GM19372 (cell line): ENCODE measurements at regions not wholly inside any gene's neighbourhood (a gene's known extent, or its start where the extent isn't known, plus 50 kb on each side); places are given as distances from the start of the nearest gene placed in this dataset.

Experiments used
- ATAC-seq: cut with Tn5 transposase; IDR thresholded peaks from one replicate; pipeline ENCODE4 v1.9.1; 2021; ENCODE audit warnings: mild to moderate bottlenecking, low read depth, moderate library complexity; ENCODE audit not compliant: unreplicated experiment

DNA sequence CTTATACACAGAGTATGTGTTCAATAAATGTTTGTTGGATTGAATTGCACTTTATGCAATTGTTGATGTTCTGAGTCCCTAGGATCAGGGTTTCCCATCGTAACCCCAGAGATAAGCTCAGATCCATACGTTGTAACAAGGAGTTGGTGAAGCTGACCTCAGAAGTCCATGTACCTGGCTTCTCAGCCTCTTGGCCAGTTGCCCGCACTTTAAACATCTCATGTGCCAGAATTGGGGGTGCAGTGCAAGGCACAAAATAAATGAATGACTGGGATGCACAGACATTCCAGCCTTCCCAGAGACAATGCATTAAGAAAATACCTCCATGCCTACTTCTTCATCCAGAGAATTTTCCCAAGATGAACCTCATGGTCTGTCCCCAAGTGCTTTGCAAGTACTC lies 142.9 kb upstream of the IL12A start:
- ATAC-seq, result no peak

DNA sequence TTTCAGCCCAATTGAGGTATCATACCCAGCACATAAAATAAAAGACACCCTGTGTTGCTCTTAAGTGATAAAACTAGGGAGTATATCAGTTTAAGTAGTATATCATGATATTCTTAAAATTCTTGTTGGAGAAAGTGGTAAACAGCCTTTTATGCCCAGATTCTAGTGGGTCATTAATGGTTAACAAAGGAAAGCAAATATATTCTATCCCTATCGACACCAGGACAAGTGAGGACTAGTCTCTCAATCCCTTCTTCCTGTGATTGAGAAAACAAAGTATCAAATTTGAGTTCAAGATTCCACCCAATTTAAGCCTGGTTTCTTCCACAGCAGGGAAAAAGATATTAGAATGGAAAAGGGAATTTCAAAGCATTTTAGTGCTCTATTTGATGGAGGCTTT lies 142.4 kb upstream of the IL12A start:
- no peak for ATAC-seq

DNA sequence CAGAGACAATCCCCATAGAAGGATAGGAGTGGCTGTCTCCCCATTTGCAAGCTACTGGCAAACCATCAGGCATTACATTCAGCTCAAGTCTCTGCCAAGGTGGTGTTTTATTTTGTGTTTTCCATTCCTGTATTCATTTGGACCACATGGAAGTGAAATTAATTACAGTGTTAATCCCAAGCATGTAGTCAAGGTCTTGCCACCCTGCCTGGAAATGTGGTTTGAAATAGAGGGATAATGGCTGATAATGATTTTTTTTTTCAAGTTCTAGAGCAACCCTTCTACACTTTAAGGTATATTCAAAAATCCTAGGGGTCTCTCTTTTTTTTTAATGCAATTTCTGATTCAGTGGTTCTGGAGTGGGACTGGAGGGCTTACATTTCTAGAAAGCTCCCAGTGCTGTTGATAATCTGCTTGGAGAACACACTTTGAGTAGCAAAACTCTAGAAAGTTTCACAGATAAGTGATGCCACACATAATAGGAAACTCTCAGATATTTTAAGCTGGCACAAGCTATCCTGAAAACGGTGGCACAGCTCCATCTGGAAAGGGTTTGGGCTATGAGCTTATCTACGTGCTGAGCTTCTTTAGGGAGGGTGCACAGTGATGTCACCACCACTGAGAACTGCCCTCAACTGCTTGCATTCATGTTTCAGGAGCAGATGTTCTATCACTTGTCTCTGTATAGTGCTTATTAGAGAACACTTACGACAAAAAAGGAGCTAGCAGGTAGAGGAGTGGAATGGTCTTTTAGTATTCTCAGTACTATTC lies 140.1 kb upstream of the IL12A start:
- ATAC-seq, result no peak

DNA sequence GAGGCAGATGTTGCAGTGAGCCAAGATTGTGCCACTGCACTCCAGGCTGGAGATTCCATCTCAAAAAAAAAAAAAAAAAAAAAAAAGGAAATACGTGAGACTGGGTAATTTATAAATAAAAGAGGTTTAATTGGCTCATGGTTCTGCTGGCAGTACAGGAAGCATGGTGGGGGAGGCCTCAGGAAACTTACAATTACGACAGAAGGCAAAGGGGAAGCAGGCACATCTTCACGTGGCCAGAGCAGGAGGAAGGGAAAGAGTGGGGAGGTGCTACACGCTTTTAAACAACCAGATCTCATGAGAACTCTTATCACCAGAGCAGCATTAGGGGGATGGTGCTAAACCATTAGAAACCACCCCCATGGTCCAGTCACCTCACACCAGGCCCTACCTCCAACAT lies 138.2 kb upstream of the IL12A start:
- no peak for ATAC-seq

DNA sequence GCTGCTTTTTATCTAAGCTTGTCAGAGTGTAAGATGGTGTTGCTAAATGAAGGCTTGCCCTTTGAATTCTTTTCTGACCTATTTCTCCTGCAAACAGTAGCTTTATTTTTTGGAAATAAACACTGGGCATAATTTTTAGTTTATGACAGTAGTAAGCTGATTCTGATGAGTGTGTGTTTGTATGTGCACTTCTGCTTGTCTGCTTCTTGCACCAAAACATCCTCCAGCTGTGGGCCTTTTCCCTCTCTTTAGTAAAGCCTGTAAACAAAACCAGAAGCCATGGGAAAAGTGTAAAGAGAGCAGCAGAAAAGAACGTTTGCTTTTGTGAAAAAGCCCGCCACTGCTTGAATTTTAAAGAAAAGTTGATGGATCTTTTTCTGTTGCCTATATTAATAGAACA lies 136.4 kb upstream of the IL12A start:
- ATAC-seq, result no peak

DNA sequence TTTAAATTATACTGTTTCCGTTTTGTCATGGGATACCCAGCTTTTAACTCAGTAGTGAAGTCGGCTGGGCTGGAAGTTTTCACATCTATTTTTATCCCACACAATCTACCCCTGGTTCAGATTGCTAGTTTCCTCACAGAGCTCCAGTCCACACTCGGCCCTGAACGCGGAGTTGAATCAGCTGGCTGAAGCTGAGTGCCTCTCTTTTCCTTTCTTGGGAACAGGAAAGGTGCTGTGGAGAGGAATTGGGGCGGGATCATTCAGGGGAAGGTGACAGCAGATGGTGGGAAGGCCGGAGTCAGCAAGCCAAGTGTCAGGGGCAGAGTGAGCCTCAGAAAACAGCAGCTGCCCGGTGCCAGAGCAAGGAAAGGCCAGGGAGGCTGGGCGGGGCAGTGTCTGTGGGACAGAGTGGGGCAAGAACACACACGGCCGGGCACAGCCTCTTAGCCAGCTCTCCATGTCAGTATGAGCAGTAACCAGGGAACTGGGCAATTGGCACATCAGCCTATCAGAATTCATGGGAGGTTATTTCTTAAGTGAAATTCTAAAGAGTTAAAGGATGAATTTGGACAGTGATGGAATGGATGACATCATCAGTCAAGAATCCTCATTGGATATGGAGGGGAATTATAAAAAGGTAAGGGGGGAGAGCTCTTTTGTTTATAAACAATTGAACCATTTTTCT lies 135.7 kb upstream of the IL12A start:
- no peak for ATAC-seq

DNA sequence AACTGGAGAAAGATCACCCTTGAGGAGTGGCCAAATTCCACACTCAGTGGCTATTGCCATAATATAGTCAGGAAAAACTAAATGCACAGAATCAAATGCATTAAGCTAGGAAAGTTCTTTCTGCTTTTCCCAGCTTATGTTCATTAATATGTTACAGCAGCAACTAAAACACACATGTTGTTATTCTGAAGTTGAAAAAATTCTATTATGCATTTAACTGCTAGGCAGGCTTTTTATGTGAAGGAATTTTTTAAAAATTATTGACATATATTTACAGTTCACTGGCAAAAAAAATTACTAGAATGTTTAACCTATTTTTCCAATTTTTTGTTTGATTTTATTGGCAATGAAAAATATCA lies 135.2 kb upstream of the IL12A start:
- no peak for ATAC-seq

DNA sequence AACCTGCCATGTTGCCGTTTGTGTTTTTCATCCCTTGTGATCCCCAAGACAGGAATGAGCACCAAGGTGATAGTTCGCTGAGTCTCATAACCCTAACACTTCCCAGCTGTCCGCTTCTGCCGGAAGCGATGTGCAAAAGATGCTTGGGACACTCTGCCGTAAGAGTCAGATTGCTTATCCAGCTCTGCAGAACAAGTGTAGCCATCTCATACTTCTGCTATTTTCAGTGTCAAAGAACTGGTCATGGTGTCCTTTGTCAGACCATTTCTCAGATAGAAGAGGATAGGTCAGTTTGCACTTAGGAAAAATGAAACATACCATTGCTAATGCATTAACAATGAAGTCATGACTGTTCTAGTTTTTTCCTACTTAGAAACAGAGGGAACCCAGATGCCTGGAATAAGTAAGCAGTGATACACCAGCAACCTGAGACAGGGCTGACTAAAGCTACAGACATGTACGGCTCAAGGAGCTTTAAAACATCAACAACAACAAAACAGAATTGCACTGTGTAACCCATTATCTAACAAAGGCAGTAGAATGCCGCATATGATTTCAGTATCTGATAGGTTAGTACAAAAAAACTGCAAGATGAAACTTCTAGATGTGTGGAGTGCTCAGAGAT lies 134.0 kb upstream of the IL12A start:
- ATAC-seq, result no peak

DNA sequence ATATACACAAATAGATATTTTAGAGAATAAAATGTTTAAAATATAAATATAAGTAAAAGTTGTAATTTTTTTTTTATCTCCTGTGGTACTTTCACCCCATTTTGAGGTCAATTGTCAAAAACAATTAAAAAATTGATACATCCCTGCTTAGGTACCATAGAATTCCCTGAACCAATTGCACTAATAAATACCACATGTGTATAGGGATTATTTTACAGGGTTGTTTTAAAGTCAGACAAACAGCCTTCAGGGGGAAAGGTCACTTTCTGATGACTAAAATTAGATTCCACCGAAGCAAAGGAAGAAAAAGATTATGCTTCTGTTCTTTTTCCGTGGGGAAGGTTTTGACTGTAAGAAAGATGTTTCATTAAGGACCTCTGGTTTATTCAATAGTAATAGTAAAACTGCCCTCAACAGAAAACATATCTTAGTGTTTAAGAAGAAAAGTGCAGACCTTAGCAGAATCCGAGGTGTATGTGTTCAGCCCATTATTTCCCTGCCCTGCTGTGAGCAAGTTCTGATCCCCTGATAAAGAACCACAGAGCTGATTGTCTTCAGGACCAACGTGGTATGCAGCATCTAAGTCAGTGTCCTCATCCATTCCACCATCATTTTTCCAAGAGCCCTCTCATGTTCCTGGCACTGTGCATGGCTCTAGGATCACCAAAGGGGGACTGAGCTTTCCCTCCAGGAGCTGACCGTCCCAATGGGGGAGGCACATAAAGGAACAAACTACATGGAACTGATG lies 132.9 kb upstream of the IL12A start:
- ATAC-seq, result no peak

DNA sequence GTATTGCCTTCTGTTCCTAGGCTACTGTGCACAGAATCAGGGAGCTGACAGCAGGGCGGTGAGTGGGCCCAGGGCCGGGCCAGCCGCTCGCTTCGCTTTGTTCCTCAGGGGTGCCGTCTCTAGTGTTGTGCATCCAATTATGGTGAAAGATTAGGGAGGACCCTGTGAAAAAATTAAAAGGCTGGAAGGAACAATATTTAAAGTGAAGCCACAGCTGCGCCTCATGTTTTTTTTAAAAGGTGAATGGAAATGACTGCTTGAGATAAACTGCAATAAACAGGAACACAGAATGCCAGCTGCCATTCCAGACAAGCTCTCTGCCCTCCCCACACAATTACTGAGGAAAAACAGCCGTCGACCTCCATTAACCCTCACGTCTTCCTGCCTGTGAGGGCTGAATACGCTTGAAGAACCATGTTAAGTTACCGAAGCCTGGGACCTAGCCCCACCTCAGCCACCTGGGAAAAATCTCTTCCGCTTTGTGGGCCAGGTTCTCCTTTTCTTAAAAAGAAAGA lies 132.0 kb upstream of the IL12A start:
- no peak for ATAC-seq

DNA sequence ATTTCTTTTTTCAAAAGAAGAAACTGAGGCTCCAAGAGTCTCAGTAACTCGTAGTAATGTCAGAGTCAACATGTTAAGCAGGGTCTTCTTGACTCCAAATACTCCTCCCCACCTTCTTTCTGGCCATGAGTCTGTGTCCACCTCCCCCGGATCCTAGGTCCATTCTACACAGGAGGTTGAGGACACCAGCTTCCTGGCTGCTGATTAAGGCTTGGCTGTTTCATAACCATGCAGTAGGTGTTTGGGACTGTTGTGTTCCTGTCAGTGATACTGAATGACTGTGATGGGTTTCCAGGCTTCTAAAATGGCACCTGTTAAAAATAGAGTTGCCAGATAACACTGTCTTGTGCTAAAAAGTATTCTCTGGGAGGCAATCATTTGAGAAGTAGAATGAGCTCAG lies 130.8 kb upstream of the IL12A start:
- ATAC-seq, result no peak

DNA sequence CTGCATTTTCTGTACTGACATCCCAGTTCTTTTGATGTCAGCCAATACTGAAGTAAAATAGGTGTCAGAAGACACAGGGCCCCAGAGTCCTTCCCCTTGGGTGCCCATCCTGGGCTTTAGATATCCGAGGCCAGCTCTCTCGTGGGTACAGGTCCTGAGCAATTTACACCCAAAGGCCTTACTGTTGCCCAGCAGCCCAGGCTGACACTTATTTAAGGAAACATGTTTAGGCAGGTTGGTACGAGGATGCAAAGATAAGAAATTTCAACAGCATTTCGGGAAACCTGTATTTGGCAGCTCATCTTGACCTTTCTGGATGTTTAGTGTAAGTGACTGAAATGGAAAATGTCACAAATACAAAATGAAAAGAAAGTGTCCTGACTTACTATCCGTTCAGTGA lies 130.0 kb upstream of the IL12A start:
- ATAC-seq, result no peak

DNA sequence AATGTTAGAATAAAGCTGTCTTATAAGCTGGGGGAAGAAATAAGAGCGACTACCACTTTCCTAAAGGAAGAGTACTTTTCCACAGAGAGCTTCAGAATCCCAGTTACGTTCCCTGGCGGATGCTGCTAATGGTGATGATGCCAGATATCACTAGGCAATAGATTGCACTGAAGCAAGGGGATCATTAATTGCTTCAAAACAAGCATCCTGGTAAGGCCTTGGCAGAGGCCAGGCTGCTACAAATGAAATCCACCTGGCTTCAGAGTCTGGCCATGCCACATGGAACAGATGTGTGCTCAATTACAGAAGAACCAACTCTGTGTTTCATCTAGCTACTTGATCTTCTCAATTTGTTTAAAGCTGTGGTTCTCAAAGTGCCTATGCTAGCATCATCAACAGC lies 129.2 kb upstream of the IL12A start:
- ATAC-seq, result no peak

DNA sequence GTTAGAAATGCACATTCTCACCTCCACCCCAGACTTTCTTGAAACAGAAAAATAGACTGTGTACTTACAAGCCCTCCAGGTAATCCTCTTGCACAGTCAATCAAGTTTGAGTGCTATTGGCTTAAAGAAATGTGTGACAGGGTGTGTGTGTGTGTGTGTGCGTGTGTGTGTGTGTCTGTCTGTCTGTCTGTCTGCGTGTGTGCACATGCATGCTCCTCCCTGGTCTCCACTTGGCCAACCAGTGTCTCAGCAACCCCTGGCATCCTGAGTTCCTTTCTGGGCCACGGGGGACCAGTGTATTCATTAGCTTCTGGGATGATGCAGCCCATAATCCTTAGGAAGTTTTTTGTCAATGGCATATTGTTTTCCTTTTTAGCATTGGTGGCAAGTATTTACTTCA lies 128.8 kb upstream of the IL12A start:
- ATAC-seq, result no peak

DNA sequence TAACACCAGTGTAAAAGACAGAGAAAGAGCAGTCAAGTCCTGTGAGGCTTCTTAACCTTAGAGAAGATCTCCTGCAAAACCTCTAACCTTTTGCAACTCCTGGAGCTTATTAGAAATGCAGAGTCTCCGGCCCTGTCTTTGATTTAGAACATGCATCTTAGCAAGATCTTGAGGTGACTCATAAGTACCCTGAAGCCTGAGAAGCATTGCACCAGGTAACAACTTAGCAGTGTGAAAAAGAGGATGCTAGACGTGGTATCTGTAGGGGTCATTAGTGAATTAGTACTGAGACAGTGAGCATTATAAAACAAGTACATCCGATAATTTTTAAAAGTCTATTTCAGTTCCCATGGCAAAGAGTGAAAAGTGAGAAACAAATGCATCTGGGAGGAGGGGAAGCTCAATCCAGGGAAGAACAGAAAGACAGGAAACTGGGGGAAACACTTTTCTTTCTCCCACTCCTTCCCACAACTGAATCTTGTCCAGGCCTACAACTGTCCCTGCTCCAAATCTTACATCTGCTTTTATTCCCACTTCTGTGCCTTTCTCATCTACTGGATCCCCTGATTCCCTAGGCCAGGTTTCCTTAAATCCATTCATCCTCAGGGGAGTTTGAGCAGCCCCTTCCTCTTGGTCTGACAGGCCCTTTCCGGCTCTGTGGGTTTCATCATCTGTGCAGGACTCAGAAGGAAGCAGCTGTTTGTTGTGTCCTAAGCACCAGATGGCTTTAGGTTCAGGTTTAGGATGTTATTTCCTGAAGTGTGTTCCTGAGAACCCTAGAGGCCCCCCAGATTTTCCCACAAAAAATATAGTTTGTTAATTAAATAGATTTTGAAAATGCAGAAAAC lies 128.1 kb upstream of the IL12A start:
- ATAC-seq, result no peak

DNA sequence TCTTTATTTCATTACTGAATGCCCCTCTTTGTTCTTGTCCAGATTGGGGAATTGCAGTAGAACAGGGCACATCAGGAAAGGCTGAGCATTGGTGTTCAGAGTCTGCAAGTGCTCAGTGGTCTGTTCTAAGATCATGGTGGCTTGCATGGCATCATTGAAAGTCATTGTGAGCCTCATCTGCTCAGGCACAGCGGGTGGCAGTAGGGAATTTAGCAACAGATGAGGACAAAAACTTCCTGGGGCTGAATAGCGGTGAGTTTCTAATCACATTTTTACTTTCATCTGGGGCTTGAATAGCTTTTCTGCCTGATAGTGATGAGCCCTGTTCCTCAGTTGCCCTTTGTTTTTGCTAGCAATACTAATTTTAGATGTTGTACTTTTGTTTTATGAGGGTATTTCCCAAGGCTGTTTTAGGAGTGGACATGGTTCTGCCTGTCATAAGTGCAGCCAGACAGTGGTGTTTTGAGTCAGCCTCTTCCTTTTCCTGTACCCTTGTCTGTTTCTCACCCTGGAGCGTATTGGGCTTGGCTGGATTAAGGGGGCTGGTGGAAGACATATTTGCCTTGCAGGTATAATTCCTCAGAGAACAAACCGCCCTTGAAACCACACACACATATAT lies 127.2 kb upstream of the IL12A start:
- ATAC-seq, result peak; percentile 56

DNA sequence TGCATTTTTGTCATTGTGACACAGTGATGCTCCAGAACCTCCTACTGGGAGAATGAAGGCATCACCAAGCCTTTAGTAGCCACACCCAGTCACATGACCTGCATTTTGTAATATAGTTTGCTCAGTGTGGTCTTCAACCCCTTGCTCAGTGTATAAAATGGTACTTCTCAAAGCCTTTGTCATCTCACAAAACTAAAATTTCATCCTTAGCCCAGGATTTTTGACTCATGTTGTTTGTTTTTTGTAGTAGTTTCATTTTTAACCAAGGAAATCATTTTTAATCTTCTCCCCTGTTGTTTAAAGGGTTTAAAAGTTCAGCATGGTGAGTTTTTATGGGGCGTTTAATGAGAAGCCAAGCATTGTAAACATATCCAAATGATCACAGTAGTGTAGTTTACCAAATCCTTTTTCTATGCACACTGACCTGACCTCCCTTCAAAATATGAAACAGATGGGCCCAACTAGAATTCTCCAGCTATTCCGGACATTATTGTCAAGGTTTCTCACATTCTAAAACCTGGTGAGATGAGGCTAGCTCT lies 123.5 kb upstream of the IL12A start:
- no peak for ATAC-seq

DNA sequence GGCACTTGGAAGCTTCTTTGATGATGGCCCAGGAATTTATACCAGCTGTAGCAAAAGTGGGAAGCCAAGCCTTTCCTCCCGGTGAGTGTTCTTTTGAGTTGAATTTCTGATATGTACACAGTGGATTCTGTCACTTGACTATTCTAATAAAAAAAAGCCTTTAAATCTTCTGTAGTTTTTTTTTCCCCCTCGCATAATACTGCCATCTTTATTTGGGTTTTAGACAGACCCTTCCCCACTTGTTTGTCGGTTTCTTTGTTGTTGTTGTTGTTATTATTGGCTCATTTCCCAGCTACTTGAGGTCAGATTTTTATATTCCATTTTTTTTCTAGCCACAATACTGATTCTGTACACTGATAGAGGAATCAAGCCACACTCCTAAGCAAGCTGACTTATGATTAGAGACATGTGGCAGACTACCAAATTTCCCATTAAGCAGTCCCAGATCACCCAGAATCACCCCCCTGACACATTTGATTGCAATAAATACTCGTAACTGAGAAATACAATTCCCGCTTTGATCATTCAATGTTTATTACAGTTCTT lies 122.4 kb upstream of the IL12A start:
- ATAC-seq, result no peak

DNA sequence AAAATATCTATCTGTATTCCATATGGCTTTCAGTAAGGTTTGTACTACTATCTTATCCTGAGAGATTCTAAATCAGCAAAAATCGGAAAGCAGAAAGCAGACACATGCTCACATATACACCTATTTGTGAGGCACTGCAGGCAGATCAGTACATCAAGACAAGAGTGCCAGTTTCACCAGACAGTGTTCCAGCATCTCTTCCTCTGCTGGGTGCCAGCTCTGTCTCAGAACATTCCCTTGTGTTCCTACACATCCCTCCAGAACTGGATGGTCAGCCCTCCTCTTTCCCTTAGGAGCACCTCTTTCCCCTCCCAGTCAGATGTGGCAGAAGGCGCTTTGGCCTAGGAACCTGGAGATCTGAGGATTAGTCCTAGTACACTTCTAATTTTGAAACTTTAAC lies 121.3 kb upstream of the IL12A start:
- no peak for ATAC-seq
